22Rv1 (cell line): ENCODE measurements at regions not wholly inside any gene's neighbourhood (a gene's known extent, or its start where the extent isn't known, plus 50 kb on each side); places are given as distances from the start of the nearest gene placed in this dataset.

Source experiments
- ZFX ChIP-seq: fragments of 450-650 bp; IDR thresholded peaks from 2 replicates; pipeline ENCODE4 v1.6.1; 2017; ENCODE audit warnings: antibody characterized with exemption, borderline replicate concordance
- TF ChIP-seq, protein P1 (sequence below): fragments of 450-650 bp; IDR thresholded peaks from 2 replicates; pipeline ENCODE4 v1.5.1; 2017; ENCODE audit warnings: mild to moderate bottlenecking

DNA sequence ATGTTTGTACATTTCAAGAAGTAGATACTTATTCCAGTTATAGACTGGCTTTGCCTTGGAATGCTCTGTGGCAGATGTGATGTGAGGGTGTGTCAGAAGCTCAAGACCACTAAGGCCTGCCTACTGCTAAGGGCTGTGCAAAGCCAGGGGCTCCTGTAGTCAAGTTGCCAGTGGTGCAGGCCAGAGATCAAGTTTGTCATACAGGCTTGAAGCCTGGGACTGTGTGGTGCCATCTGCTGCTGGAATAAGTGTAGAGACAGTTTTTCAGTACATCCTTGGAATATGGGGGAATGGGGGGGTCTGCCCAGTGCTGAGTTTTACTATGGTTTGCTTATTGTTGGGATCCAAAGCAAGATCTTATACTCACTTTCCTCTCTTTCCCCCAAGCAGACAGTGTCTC is 649.9 kb upstream of the FOXG1 start:
- TF ChIP-seq, protein P1, sequence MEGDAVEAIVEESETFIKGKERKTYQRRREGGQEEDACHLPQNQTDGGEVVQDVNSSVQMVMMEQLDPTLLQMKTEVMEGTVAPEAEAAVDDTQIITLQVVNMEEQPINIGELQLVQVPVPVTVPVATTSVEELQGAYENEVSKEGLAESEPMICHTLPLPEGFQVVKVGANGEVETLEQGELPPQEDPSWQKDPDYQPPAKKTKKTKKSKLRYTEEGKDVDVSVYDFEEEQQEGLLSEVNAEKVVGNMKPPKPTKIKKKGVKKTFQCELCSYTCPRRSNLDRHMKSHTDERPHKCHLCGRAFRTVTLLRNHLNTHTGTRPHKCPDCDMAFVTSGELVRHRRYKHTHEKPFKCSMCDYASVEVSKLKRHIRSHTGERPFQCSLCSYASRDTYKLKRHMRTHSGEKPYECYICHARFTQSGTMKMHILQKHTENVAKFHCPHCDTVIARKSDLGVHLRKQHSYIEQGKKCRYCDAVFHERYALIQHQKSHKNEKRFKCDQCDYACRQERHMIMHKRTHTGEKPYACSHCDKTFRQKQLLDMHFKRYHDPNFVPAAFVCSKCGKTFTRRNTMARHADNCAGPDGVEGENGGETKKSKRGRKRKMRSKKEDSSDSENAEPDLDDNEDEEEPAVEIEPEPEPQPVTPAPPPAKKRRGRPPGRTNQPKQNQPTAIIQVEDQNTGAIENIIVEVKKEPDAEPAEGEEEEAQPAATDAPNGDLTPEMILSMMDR = no peak
- TF ChIP-seq ZFX = no peak
